Body of pancreas (tissue), 4 donors: ENCODE measurements at regions not wholly inside any gene's neighbourhood (a gene's known extent, or its start where the extent isn't known, plus 50 kb on each side); places are given as distances from the start of the nearest gene placed in this dataset.

Source experiments
- POLR2A ChIP-seq, 3 donors: fragments of 450-650 bp; IDR thresholded peaks; one replicate each; pipeline ENCODE4 v1.6.1; 2016; ENCODE audit warnings: antibody characterized with exemption in 3 of 3, mild to moderate bottlenecking in 2 of 3
- TF ChIP-seq, protein P1 (sequence below), 7 experiments: fragments of 450-650 bp in 4 of 7; fragments of 200-600 bp in 3 of 7; sonication (generic) in 3 of 7; IDR thresholded peaks; one replicate each; pipeline ENCODE4 v1.5.1; 2016 to 2019; ENCODE audit warnings: antibody characterized with exemption in 7 of 7

DNA sequence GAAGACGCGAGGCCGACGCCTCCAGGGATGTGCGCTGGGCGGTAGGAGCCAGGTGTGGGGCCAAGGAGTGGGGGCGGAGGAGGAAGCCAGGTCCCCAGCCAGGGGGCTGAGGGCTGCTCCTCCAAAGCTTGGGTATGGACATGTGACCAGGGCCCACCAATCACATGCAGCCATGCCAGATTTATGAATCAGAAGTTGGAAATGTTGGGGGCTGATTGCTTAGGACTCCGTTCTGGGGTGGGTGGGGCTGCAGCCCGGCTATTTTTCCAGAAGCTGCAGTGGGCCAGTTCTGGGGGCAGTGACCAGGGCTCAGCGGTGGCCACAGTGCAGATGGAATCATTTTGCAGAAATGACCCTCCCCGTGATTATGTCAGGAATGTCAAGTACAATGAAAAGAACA, 96.0 kb downstream of the CEBPB start:
- TF ChIP-seq, protein P1, sequence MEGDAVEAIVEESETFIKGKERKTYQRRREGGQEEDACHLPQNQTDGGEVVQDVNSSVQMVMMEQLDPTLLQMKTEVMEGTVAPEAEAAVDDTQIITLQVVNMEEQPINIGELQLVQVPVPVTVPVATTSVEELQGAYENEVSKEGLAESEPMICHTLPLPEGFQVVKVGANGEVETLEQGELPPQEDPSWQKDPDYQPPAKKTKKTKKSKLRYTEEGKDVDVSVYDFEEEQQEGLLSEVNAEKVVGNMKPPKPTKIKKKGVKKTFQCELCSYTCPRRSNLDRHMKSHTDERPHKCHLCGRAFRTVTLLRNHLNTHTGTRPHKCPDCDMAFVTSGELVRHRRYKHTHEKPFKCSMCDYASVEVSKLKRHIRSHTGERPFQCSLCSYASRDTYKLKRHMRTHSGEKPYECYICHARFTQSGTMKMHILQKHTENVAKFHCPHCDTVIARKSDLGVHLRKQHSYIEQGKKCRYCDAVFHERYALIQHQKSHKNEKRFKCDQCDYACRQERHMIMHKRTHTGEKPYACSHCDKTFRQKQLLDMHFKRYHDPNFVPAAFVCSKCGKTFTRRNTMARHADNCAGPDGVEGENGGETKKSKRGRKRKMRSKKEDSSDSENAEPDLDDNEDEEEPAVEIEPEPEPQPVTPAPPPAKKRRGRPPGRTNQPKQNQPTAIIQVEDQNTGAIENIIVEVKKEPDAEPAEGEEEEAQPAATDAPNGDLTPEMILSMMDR (IDR thresholded peaks at IDR 0.05): no peak
- no peak for TF ChIP-seq POLR2A (IDR thresholded peaks at IDR 0.05)
